Kidney tubule cell (primary cell): ENCODE measurements at regions not wholly inside any gene's neighbourhood (a gene's known extent, or its start where the extent isn't known, plus 50 kb on each side); places are given as distances from the start of the nearest gene placed in this dataset.
"Not testable (repeated sequence)": the region's sequence is repeated elsewhere in the genome, so short reads cannot be mapped to it uniquely, and the experiment has no call there.

Experiments
- DNase-seq: peaks from one replicate; pipeline ENCODE4 v3.0.0-alpha.2; 2018; ENCODE audit warnings: low spot score

GRCh38 chr12:114815026-114815795 is 131.2 kb upstream of the TBX3 start:
- no peak for DNase-seq

DNA sequence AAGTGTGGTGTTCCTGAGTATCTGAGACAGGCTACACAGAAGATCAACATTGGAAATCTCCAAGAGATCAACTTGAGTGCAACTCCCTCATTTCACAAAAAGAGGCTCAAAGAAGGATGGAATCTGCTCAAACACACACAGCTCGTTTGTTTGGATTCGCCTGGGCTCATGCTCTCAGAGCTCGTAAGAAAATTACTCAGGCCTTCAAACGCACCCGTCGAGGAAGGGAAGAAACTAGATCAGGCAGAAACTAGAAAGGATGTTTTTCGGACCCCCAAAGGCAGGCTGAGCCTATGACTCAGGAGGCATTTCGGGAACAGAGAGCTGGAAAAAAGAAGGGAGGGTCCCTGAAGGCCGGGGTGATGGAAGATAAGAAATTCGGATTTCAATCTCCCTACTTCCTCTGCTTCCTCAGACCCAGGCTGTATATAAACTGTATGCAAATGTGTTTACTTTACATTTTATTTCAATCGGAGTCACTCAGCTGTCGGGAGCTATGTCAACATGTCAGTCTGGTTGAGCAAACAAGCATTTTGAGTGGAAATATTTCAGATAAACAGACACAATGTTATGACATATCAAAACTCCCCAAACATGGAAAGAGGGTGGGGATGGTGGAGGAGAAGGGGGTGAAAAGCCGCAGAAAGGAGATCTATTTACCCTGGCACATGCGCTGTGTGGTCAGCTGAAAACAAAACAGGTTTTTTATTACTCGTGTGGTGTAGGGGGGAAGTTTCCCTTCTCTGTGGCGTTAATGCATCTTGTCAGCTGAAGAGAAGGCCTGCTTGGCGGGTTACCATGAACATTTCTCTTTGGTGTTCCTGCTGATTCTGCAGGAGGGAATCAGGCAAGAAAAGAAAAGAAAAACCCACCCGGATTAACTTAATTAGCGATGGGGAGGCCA is 129.1 kb upstream of the TBX3 start:
- no peak for DNase-seq

DNA sequence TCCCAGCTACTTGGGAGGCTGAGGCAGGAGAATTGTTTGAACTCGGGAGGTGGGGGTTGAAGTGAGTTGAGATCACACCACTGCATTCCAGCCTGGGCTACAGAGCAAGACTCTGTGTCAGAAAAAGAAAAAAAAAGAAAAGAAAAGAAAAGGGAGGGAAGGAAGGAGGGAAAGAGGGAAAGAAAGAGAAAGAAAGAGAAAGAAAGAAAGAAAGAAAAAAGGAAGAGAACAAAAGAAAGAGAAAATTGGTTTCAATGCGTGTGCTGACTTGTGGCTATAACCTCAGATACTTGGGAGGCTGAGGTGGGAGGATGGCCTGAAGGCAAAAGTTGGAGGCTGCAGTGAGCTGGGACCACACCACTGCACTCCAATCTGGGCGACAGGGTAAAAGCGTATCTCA is 128.4 kb upstream of the TBX3 start:
- DNase-seq = no peak

GRCh38 chr12:114809097-114809496 is 125.1 kb upstream of the TBX3 start:
- DNase-seq = no peak

DNA sequence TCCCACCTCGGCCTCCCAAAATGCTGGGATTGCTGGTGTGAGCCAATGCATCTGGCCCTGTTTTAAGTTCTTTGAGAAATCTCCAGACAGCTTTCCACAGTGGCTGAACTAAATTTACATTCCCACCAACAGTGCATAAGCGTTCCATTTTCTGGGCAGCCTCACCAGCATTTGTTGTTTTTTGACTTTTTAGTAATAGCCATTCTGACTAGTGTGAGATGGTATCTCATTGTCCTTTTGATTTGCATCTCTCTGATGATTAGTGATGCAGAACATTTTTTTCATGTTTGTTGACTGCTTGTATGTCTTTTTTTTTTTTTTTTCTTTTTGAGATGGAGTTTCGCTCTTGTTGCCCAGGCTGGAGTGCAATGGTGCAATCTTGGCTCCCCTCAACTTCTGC is 117.4 kb upstream of the TBX3 start:
- DNase-seq = not testable (repeated sequence)

- not testable (repeated sequence) for DNase-seq
Measured at GRCh38 chr12:114800566-114800965, 116.6 kb upstream of the TBX3 start.

DNA sequence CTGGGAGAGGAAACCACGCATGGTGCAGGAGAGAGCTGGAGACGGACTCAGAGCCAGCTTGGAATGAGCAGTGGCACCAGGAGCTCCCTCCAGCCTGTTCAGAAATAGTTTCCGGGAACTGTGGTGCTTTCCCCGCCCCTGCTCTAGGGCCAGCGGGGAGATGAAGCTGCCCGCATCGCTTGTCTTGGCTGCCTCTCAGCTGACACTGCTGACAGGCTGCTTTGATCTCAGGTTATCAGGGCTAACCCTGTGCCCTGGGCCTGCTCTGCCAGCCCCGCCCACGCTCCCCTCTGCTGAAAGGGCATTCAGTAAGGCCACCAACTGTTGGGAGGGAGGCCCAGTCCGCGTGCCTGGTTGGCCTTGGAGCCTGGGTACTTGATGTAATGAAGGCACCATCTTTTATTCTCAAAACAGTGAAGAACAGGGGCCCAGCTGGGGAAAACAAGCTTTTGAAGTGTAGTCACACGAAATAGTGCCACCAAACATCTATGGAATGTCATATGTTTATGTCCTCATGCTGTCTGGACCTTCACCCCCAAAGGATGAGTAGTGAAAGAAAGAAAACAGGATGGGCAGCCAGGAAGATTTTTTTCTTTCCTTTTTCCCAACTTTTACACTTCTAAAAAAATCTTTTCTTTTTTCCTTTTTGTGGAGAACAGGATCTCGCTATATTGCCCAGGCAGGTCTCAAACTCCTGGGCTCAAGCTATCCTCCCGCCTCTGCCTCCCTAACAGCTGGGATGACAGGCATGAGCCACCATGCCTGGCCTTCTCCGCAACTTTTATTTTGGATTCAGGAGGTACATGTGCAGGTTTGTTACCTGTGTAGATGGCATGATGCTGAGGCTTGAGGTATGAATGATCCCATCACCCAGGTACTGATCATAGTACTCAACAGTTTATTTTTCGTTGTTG is 115.9 kb upstream of the TBX3 start:
- no peak for DNase-seq

DNA sequence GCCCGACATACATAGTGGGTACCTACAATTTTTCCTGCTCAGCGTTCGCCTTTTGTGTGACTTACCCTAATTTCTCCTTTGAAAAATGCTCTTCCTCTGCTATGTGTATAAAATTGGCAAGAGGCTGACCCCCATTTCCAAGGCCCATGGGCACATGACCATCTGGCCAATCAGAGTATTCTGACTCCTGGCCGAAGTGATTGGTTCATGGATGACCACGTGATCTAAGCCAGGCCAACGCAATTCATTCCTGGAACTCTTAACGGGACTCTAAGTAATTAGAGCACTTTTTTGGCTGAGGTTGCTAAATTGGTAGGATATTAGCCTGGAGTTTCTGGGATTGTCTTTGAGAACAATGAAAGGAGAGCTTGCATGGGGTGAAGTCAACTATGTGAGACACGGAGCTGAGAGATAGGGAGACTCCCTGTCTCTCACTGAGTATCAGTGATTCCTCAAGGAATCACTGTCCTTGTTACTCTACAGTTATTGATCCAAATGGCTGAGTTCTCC is 110.1 kb upstream of the TBX3 start:
- no peak for DNase-seq

DNA sequence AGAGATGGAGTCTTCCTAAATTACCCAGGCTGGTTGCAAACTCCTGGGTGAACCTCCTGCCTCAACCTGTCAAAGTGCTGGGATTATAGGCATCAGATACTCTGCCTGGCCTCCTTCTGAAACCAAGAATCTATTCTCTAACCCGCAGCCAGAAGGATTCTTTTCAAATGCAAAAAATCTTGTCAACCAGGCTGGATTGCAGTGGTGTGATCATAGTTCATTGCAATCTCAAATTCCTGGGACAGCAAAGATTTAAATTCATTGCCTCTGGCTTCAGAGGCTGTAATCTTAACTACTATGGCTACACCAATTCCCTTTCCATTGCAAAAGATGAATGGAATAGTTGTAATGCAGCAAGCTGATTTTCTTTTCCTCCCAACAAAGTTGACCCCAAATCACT is 106.3 kb upstream of the TBX3 start:
- DNase-seq = no peak

GRCh38 chr12:114789821-114790220 is 105.8 kb upstream of the TBX3 start:
- no peak for DNase-seq

GRCh38 chr12:114789276-114789675 is 105.3 kb upstream of the TBX3 start:
- no peak for DNase-seq

DNA sequence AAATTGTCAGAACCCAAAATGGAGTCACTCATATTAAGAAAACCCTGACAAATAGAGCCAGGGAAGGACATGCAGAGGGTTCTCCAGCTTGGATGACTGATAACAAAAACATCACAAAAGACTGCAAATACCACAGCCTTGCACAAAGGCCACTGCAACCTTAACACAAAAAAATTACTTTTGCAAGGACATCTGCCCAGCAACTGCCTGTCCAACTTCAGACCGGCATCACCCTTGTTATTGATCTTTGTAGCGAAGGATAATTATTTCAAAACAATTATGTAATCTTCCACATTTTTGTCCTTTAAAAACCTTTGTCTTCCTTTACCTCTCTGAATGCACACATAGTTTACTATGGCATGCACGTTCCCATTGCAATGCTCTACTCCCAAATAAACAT is 100.6 kb upstream of the TBX3 start:
- no peak for DNase-seq

DNA sequence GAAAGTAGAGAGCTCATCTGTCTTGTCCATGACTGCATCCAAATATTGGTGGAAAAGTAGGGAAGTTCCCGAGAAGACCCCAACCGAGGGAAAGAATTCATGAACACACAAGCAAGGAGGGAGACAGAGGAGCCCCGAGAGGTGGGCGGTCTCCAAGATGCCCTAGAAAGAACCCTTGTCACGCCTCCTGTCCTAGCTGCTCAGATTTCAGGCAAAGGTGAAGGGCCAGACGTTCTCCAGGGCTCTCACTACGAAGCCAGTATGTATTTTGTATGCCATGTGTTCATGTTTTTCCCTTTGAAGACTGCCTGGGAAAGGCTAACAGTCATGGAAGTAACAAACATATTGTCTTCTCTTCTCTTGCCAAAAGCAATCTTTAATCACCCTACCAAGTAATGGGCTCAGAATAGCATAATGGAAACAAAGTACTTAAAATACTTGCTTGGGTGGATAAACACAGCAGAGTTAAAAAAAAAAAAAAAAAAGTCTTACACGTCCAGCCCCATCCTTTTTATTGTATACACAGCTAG is 99.2 kb upstream of the TBX3 start:
- no peak for DNase-seq

DNA sequence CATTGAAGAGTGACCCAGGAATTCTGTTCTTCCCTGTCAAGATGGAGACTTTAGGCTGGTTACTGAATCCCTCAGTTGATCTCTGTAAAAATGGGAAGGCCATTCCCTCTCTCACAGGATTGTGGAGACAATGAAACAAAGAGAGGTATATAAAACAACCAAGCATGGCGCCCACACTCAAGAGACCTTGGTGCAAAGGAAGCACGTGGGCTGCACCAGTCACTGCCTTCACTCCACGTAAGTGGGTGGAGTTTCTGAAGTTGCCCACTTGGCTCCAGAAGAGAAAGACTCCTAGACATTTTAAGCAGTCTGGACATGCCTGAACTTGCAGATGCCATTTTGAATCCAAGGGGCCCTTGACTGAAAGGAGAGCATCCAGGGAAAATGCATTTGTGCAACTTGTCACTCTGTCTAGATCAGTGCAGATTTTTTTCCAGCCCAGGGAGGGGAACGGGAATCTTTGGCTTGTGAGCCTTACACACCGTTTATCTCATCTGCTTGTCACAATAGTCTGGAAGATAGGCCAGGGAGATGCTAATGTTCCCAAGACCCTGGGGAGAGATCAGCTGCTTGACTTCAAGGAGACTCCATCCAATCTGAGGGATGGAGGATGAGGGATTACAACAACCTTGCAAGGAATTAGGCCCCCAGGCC is 96.9 kb upstream of the TBX3 start:
- no peak for DNase-seq

DNA sequence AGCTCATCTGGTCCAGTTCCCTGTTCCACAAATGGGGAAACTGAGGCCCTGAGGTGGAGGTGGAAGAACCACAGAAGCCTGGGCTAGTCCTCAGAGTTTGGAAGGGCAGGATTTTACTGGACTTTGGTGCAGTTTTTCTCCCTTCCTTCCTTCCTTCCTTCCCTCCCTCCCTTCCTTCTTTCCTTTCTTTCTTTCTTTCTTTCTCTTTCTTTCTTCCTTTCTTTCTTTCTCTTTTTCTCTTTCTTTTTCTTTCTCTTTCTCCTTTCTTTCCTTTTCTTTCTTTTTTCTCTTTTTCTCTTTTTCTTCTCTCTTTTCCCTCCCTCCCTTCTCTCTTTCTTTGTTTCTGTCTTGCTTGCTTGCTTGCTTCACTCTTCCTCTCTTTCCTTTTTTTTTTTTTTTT is 95.7 kb upstream of the TBX3 start:
- DNase-seq = no peak

GRCh38 chr12:114779186-114779585 is 95.2 kb upstream of the TBX3 start:
- no peak for DNase-seq

DNA sequence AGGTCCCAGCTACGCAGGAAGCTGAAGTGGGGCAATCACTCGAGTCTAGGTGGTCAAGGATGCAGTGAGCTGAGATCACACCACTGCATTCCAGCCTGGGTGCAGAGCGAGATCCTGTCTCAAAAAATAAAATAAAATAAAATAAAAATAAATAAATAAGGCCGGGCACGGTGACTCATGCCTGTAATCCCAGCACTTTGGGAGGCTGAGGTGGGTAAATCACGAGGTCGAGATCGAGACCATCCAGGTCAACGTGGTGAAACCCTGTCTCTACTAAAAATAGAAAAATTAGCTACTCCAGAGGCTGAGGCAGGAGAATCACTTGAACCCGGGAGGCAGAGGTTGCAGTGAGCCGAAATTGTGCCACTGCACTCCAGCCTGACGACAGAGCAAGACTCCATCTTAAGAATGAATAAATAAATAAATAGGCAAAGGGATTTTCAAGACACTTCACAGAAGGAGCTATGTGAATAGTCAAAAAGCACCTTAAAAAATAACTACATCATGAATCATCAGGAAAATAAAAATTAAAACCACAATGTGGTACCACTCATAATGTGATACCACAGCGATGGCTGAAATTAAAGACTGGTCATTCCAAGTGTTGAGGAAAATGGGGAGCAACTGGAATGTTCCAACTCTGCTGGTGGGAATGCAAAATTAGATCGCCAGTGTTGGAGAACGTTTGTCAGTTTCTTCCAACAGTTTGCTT is 92.9 kb upstream of the TBX3 start:
- DNase-seq = peak; percentile 13

- DNase-seq = no peak
Measured at GRCh38 chr12:114774699-114775098, 90.7 kb upstream of the TBX3 start.

DNA sequence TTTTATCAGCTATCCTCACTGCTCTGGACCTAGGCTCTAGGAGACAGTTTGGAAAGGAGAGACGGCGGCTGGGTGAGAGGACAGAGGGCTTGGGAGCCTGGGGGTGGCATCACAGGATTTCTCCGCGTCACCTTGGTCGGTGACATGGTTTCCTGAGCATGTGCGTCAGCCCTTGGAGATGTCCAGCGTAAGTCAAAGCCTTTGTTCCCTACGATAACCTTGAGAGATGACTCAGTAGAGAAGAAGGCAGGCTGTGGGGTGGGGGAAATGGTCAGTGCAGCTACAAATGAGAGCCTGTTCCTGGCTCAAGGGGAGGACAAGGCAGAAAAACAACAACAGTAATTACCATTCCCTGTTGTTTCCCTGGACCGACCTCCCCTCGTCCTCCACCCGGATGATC is 90.2 kb upstream of the TBX3 start:
- DNase-seq = no peak

GRCh38 chr12:114770323-114770722 is 86.3 kb upstream of the TBX3 start:
- DNase-seq = no peak

DNA sequence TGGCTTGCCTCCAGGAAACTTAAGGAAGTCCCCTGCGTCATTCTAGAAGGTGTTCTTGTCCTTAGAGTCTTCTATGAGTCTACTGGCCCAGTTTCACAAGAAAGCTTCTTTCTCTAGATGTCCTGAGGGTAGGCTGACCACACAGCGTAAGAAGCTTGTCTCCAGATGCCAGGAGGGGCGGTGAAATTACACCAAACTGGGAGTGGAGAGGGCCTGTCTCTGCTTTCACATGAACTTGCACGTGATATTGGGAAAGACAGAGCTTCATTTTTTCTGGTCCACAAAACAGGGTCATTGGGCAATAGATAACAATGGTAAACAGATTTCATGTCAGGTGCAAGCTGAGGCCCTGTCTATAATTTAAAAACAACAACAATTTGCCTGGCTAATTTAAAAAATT is 85.7 kb upstream of the TBX3 start:
- no peak for DNase-seq
